ENCODE measurements at regions not wholly inside any gene's neighbourhood (a gene's known extent, or its start where the extent isn't known, plus 50 kb on each side); places are given as distances from the start of the nearest gene placed in this dataset.

DNA sequence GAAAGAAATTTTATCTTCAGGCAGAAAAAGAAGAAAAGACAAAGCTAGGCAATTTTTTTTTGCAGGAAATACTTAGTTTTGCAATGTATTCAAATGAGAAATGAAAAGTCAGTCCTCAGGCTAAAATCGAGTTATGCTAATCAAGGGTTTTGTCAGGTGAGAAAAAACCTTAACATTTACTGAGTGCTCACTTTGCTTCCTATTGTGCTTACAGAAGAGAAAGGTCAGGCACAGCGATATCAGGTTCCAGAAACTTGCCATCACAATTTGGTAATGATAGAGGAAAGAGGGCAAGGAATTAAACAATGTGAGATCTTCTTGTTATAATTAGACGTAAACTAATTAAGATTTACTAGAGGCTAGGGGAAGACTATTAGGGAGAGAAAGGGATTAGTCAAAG lies 431.7 kb upstream of the CTNND2 start:
- TF ChIP-seq, protein P1, sequence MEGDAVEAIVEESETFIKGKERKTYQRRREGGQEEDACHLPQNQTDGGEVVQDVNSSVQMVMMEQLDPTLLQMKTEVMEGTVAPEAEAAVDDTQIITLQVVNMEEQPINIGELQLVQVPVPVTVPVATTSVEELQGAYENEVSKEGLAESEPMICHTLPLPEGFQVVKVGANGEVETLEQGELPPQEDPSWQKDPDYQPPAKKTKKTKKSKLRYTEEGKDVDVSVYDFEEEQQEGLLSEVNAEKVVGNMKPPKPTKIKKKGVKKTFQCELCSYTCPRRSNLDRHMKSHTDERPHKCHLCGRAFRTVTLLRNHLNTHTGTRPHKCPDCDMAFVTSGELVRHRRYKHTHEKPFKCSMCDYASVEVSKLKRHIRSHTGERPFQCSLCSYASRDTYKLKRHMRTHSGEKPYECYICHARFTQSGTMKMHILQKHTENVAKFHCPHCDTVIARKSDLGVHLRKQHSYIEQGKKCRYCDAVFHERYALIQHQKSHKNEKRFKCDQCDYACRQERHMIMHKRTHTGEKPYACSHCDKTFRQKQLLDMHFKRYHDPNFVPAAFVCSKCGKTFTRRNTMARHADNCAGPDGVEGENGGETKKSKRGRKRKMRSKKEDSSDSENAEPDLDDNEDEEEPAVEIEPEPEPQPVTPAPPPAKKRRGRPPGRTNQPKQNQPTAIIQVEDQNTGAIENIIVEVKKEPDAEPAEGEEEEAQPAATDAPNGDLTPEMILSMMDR (IDR thresholded peaks at IDR 0.05), result no peak
- no peak for TF ChIP-seq POLR2A (IDR thresholded peaks at IDR 0.05)
